ENCODE measurements at regions not wholly inside any gene's neighbourhood (a gene's known extent, or its start where the extent isn't known, plus 50 kb on each side); places are given as distances from the start of the nearest gene placed in this dataset.
"Not testable (repeated sequence)": the region's sequence is repeated elsewhere in the genome, so short reads cannot be mapped to it uniquely, and the experiment has no call there.

DNA sequence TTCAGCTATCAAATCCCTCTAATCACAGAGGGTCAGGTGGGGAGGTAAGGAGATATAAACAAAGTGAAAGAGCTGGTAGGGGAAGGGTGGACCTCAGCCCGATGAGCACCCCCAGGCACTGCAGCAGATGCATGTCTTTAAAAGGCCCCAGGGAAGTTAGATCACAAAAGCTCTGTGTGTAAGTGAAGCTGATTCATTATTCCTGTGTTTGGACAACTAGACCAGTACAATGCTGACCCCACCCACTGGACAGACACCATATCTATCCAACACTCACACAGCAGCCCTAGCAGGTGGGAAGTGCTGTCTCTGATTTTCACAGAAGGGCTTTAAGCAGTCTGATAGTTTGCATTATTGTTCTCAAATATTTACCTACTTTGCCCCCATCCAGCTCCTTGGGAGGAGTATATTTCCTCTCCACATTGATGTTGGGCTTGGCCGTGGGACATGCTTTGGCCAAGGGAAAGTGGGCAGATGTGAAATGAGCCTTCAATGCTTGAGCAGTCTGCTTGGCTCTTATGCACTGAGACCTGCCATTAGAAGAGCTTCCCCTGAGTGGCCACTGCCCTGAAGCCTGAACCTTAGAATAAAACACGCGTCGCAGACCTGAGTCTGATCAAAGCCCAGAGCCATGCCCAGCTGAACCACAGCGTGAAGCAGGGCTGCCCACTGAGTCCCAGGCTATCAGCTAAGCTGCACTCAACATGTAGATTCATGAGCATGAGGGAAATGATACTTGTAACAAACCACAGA is 111.4 kb downstream of the COPS8 start:
- no peak for DNase-seq

DNA sequence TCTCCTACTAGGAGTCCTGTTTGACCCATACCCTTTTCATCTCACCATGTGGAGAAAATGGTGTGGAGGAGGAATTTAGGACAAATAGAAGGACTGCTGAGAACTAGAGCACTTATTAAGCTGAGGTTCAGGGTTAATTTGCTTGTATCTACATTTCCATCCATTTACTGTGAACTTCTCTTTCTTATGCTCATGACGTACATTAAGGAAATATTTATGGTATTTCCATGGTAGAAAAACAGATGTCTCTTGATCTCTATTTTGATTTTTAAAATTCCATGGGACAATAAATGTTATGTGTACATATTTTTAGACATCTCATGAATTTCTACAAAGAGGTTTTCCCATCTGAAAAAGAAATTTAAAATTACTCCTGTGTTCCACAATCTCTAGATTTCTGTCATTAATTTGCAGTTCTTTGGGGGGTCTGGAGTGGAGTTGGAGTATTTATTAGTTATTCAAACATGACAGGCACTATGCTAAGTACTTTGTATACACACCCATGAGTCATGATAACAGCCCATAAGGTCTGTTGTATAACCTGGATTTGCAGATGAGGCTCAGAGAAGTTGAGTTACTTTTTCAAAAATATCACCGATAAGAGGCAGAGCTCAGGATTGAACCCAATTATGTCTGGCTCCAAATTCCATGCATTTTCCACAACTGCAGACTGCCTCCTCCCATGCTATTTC is 112.6 kb downstream of the COPS8 start:
- DNase-seq = no peak

DNA sequence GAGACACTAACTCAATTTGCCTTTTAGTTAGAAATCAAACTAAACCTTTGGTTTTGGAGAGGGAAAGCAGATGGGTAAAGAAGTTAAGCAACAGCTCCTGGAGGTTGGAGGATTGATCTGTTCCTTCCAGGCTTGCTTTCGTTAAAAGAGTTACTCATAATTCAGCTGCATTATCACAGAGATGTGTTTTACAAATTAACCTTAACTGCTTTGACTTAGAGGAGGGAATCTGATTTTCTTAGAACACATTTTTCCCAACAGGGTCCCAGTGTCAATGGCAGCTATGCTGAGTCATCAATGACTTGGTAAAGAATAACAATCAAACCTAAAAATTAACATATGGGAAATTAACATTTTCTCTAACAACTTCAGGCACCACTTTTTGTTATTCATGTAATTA is 113.4 kb downstream of the COPS8 start:
- DNase-seq = no peak

DNA sequence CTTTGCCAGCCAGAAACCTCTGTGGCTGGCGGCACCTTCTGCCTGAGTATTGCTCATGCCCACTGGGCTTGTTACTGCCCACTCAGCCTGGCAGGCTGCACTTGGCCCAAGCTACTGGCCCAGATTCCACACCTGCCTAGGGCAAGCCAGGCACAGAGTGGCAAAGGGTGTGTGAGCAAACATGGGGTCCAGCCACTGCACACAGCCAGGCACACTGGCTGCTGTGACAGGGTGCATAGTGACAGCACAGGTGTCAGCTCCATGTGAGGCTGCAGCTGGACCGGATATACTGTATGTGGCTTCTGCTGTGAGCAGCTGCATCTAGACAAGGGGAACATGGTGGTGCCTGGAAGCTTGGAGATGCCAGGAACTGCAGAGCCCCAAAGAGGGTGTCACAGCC is 113.9 kb downstream of the COPS8 start:
- DNase-seq = no peak

DNA sequence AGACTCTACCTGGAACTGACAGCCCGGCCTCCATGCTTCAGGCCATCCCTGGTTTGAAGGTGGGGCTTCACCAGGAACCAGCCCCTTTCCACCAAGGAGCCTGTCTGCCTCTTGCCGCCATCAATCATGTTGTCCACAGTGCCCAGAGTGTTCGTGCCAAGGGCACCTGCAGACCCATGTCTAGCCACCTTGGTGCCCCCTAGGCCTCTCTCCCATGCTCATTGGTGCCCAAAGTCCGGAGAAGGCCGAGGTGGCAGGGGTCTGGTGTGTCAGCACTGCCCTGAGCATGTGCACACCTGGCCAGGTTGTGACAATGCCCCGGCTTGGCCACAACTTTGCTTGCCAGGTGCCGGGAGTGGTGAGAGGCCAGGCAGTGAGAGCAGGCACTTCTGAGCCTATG is 114.8 kb downstream of the COPS8 start:
- DNase-seq = no peak

DNA sequence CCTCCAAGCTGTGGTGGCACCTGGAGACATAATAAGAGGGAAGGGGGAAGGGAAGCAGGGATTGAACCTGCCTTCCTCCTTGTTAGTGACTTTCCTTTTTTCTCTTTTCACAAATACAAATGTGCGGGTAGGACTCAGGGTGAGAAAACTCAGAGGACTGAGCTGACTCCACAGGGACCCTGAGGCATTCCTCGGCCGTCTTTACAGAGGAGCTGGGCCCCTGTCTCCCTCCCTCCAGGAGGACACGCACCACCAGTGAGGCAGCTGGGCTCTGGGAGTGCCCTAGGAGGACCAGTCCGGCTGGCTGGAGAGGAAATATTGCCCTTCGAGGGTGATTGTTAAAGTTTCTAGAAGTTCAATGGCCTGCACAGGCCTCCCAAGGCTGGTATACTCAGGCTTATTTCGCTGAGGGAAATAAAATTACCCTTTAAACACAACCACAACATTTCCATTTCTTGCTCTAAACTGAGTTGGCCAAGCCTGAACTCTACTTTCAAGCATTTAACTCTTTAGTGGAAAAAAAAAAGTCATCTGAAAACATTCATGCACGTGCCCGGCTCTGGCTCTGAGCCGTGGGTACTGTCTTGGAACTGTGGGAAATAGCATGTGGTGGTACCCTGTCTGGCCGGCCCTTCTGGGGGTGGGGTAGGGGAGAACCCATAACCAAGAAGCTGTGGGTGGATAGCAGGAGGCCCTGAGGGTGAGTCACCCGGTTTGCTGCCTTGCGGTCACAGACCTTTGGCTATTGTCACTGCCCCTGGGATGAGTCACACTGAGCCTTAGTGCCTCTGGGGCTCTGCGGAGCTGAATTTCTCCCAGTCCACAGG is 116.0 kb downstream of the COPS8 start:
- DNase-seq = no peak

DNA sequence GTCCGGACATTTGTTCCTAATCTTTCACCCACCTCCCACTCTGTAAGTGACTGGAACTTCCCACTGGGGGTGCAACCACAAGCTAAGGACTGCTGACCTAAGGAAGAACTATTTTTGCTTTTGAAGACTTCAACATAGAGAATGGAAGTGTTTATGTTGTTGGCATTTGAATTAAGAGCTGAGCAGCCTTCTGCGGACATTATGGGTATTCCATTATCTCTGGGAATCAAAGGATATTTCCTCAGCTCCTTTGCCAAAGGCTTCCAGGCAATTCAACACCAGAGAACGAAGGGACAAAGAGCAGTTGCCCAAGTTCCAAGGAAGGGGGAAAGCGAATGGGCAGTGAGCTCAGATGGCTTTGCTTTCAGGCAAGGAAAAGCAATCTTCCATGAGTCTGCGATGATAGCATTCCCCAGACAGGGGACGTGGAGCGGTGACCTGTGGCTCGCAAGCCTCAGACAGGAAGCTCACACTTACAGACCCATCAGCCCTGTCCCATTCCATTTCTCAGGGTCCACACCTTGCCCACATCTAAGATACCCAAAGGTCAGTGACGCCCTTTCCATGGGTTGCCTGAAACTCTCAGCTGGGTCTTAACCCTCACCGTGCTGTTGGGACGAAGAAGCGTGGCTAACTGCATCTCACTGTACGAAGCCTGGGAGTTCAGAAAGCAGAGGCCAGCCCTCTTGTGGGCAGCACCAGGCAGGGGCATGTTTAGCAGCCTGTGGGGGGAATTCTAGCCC is 116.8 kb downstream of the COPS8 start:
- DNase-seq = no peak

DNA sequence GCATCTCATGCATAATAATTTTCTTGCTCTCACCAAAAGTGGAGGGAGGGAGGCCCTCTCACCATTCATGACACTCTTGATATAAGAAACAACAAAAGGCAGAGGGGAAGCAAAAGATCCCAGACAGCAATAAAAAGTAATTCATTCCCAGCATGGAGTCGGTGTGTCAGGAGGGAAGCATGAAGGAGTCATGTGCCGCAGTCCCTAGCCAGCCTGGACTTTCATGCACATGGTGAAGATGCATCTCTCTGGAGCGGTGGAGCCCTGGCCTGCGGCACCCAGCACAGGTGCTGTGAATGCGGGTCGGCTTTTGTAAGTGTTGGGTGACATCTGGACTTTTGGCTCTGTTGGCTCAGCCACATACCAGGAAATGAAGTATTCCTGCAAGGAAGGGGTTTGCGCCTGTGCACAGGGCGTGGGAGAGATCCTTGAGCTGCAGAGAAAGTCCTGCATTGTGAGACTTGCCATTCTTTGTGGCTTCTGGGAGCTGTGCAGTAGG is 119.4 kb downstream of the COPS8 start:
- DNase-seq = no peak

DNA sequence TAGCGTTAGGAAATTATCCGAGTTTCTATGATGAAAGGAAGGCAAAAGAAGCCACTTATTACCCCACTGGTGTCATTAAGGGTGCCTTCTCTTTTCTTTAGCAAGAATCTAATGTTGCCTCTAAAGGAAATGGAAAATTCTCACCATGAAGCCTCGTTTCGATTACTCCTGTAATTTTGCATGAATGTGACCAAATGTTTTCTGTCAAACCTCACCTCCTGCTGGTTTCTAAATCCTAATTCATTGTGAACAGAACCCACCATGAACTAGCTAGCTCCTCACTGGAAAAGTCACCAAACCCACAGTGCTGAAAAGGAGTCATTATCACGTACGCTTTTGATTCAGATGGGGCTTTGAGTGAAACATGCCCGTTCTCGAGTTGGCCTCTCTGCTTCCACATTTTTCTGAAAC is 119.9 kb downstream of the COPS8 start:
- DNase-seq = no peak

DNA sequence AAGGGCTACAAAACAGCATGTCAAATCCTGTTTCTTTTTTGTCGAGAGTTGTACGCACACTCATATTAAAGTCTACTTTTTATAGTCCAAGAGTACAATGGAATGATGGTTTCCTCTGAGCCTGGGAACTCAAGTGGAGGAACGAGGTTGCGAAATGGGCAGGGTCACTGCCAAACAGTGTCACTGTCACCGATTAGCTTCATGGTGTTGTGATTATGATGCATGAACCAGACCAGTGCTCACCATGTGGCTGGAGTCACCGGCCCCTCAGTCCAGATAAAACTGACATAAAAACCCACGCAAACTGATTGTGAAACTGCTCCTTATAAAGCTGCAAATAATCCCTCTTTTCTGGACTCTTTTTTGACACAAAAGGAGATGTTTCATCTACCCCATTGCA is 122.0 kb downstream of the COPS8 start:
- DNase-seq = no peak

DNA sequence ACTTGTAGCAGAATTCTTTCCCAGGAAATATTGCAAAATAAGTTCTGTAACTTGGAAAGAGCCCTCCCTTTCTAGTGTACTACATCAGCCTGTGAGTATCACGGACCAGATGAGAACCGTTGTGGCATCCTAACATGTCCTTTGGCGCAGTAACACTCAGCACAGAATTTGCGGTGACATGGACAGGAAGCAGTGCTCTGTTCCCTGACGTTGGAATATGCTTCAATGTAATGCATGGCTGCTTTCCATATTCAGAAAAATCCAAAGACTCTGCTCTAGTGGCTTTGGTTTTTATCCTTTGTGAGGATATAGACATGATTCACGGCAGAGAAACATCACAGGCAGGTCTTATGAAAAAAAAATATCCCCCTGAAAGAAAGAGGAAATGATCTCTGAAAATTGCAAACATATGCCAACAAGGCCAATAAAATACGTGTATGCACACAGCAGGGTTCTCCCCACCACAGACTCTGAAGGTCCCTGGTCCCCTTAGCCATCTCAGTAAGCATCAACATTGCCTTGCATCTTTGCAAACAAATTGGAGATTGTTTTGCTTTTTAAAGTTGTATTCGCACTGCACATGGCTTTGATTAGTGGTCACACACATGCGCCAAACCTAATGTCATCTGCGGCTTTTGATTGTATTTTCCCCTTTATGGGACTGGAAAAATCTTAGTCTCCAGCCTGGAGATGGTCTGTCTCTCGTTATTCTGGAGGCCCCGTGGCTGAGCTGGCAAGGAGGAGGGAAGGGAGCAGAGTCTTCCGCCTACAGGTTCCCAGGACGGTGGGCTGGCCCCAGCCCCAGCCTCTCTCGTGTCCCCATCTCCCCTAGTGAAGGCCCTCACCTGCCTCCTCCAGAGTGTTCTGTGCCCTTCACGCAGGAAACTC is 122.9 kb downstream of the COPS8 start:
- no peak for DNase-seq

DNA sequence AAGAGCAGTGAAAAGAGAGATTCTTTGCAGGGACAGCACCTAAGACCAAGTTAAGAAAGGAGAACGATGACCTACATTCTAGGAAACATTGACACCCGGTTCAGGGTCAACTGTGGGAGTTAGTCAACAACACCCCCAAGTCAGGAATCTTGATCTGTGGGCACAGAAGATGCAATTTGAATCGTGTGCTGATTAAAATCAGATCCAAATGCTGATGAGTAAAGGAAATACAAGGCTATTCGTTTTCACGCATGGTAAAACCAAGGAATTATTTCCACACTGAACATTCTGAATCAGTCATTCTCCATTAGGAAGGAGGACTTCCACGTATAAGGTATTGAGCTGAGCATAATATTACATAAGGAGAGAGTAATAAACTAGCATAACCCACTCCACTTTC is 124.2 kb downstream of the COPS8 start:
- DNase-seq = no peak

DNA sequence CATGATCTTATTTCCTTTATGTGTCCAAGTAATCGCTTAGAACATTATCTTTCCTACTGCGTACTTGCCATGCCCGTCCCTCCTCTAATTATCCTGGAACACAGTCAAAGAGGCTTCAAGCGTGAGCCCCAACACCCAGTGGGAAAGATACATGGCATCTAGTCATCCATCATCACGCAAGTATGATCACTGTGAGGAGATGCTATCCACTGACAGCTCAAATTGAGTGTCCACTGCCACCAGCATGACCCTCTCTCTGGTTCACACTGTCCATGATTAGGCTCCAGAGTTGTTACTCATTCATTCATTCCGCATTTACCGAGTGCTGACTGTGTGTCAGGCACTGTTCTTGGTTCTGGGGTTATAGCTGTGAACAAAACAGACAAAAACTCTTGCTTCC is 124.6 kb downstream of the COPS8 start:
- DNase-seq = no peak

DNA sequence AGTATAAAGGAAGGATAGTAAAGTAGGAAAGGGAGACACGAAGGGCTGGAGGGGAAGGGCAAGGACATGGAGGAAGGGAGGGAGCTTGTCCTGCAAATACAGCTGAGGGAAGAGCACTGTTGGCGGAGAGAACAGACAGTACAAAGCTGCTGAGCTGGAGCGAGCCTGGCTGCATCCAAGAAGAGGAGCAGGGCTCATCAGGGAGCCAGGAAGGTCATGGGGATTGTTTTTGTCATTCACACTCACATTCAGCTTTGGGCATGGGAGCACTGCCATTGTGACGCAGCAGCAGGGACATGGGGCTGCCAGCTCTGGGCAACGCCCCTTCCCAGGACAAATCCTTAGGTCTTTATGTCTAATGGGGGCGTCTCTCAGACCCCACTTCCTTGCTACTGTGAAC is 125.1 kb downstream of the COPS8 start:
- DNase-seq = no peak

DNA sequence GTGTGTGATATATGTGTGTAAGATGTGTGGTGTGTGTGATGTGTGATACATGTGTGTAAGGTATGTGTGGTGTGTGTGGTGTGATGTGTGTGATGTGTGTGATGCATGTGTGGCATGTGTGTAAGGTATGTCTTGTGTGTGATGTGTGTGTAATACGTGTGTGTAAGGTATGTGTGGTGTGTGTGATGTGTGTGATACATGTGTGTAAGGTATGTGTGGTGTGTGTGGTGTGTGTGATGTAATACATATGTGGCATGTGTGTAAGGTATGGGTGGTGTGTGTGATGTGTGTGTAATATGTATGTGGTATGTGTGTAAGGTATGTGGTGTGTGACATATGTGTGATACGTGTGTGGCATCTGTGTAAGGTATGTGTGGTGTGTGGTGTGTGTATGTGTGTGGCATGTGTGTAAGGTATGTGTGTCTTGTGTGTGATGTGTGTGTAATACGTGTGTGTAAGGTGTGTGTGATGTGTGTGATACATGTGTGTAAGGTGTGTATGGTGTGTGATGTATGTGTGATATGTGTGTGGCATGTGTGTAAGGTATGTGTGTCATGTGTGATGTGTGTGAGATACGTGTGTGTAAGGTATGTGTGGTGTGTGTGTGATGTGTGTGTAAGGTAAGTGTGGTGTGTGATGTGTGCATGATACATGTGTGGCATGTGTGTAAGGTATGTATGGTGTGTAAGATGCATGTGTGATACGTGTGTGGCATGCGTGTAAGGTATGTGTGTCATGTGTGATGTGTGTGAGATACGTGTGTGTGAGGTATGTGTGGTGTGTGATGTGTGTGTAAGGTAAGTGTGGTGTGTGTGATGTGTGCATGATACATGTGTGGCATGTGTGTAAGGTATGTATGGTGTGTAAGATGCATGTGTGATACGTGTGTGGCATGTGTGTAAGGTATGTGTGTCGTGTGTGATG is 126.9 kb downstream of the COPS8 start:
- not testable (repeated sequence) for DNase-seq

DNA sequence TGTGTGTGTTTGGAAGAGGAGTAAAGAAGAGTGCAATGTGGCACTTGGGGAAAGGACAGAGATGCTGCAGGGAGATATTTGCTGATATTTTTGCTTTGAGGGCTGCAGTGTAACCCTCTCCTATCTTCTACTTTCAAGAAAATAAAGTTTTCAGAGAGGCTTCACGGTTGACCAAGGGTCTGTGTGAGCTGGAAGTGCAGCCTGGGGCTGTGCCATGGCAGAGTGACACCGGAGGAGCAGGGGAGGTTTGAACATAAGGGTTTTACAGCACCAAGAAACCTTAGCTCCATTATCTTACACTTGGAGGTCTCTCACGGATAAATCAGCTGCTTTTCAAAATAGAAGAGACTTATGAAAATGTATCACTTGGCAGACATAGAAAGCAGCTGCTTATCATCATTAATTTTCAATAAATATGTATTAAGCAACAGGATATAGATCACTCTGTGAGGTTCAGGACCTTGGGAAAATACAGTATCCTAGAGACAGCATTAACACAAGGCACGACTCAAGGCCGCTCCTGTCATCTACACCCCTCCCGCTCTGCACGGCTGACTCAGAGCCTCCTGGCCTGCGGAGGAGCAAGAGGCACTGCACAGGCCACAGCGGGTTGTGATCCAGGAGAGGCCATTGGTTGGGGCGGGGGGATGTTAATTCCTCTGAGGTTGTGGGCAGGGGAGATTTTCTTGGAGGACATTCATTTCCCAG is 127.8 kb downstream of the COPS8 start:
- no peak for DNase-seq

DNA sequence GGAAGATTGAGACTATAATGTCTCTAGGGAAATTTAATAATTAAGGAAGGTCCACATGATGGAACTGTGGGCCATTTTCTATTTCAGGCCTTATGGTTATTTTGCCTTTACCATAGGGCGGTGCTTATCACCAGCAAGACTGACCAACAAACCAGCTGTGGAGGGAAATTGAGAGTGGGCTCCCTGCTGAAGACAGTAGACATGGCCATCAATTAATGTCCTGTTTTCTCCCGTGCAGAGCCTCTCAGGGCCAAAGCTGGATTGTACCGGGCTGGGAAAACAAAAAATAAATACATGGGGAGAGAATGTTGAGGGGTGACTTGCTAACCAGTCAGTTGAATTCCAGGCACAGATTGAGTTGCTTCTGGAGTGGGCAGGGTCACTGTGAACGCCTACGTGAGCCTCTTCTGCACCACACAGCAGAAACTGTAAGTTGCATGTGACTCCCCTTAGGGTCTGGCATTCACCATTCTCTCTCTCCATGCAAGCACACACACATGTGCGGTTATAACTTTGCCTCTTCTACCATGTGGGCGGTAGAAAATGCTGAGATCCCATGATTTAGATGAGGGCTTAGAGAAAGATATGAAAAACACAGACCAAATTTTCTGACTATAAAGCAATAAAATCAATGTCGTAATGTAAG is 128.5 kb downstream of the COPS8 start:
- DNase-seq = no peak

DNA sequence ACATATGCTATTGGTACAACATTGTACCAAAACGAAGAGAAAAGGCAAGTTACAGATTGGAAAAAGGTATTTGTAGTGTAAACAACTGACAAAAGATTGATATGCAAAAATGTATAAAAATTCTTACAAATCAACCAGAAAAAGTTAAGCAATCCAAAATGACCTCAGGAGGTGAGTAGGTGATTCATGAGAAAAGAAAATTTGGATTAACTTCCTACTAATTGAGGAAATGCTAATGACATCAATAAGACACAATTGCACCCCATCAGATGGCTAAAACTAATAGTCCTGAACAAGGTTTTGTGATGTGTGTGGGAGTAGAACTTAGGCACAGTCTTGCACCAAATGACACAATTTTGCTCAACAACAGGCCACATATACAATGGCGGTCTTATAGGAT is 129.3 kb downstream of the COPS8 start:
- no peak for DNase-seq

DNA sequence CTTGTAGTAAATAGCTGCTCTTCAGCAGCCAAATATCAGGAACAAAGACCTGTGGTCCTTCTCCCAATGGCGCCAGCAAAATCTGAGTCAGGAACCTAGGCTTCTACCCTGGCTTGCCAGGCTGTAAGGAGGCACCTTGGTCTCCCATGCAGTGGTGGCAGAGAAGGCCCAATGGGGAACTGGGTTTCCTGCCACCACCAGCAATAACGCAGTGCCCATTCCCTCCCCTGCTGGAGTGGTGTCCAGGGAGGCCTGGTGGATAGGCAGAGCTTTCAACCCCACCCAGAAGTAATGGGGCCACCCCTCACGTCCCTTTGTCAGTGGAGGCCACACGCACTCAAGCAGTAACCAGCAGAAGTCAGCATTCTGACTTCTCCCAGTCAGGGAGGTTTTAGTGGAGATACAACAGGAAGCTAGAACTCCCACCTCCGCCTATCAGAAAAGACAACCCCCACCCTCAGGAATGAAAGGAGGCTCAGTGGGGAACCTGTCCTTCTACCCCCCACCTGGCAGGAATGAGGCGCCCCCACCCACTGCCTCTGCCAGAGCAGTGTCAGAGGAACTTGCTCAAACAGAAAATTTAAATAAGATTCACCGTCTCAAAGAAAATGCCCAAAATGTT is 132.4 kb downstream of the COPS8 start:
- no peak for DNase-seq
